ENCODE measurements at regions not wholly inside any gene's neighbourhood (a gene's known extent, or its start where the extent isn't known, plus 50 kb on each side); places are given as distances from the start of the nearest gene placed in this dataset.

- TF ChIP-seq, protein P1, sequence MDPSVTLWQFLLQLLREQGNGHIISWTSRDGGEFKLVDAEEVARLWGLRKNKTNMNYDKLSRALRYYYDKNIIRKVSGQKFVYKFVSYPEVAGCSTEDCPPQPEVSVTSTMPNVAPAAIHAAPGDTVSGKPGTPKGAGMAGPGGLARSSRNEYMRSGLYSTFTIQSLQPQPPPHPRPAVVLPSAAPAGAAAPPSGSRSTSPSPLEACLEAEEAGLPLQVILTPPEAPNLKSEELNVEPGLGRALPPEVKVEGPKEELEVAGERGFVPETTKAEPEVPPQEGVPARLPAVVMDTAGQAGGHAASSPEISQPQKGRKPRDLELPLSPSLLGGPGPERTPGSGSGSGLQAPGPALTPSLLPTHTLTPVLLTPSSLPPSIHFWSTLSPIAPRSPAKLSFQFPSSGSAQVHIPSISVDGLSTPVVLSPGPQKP (CRISPR knock-in tag; IDR thresholded peaks at IDR 0.05) = no peak
- TF ChIP-seq, protein P2, sequence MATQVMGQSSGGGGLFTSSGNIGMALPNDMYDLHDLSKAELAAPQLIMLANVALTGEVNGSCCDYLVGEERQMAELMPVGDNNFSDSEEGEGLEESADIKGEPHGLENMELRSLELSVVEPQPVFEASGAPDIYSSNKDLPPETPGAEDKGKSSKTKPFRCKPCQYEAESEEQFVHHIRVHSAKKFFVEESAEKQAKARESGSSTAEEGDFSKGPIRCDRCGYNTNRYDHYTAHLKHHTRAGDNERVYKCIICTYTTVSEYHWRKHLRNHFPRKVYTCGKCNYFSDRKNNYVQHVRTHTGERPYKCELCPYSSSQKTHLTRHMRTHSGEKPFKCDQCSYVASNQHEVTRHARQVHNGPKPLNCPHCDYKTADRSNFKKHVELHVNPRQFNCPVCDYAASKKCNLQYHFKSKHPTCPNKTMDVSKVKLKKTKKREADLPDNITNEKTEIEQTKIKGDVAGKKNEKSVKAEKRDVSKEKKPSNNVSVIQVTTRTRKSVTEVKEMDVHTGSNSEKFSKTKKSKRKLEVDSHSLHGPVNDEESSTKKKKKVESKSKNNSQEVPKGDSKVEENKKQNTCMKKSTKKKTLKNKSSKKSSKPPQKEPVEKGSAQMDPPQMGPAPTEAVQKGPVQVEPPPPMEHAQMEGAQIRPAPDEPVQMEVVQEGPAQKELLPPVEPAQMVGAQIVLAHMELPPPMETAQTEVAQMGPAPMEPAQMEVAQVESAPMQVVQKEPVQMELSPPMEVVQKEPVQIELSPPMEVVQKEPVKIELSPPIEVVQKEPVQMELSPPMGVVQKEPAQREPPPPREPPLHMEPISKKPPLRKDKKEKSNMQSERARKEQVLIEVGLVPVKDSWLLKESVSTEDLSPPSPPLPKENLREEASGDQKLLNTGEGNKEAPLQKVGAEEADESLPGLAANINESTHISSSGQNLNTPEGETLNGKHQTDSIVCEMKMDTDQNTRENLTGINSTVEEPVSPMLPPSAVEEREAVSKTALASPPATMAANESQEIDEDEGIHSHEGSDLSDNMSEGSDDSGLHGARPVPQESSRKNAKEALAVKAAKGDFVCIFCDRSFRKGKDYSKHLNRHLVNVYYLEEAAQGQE (IDR thresholded peaks at IDR 0.05; ENCODE audit: borderline replicate concordance) = peak; percentile 47; the same call in 1 of the 2 replicates
- TF ChIP-seq, protein P2 (CRISPR knock-in tag; IDR thresholded peaks at IDR 0.05; ENCODE audit: low read depth) = no peak
- TF ChIP-seq NFIC (IDR thresholded peaks at IDR 0.05) (peak; percentile 77), ARHGAP35 (IDR thresholded peaks at IDR 0.05; ENCODE audit: partially characterized antibody) (no peak), GATAD2A (IDR thresholded peaks at IDR 0.05) (no peak), DPF2 (IDR thresholded peaks at IDR 0.05) (no peak), FOXJ3 (CRISPR knock-in tag; IDR thresholded peaks at IDR 0.05) (no peak), TBP (optimal IDR thresholded peaks at IDR 0.05; ENCODE audit: low read depth, low read length) (no peak), ZNF778 (CRISPR knock-in tag; IDR thresholded peaks at IDR 0.05) (no peak), MCM5 (IDR thresholded peaks at IDR 0.05; ENCODE audit: low read depth) (no peak), HNRNPUL1 (IDR thresholded peaks at IDR 0.05; ENCODE audit: low read length) (no peak)
Observed at GRCh38 chr3:5568451-5568850, 380.9 kb downstream of the EDEM1 start (continued).
